COR-L47 (cell line): ENCODE measurements at regions not wholly inside any gene's neighbourhood (a gene's known extent, or its start where the extent isn't known, plus 50 kb on each side); places are given as distances from the start of the nearest gene placed in this dataset.

Experiments used
- DNase-seq: peaks from one replicate; lab custom pipeline; 2025; lab: John Stamatoyannopoulos, UW

GRCh38 chr17:65444049-65444448, 117.4 kb downstream of the AXIN2 start:
- DNase-seq, result no peak

GRCh38 chr17:65442691-65443090, 118.8 kb downstream of the AXIN2 start:
- no peak for DNase-seq

DNA sequence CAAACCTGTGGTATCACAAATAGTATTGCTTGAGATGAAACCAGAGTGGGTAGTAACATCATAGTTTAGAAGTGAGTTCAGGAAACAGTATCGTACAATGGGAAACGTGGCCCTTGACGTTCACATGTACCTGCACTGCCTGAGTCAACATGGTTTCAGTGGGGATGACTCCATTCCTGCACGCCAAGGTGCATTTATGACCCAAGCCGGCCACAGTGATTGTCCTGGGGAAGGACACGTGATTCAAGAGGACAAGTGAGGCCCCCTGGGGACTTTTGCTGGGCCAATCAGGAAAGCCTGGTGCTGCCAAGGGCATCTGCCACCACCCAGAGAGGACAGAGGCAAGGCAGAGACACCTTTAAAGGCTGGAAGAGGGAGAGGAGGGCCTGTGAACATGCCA, 119.2 kb downstream of the AXIN2 start:
- no peak for DNase-seq

DNA sequence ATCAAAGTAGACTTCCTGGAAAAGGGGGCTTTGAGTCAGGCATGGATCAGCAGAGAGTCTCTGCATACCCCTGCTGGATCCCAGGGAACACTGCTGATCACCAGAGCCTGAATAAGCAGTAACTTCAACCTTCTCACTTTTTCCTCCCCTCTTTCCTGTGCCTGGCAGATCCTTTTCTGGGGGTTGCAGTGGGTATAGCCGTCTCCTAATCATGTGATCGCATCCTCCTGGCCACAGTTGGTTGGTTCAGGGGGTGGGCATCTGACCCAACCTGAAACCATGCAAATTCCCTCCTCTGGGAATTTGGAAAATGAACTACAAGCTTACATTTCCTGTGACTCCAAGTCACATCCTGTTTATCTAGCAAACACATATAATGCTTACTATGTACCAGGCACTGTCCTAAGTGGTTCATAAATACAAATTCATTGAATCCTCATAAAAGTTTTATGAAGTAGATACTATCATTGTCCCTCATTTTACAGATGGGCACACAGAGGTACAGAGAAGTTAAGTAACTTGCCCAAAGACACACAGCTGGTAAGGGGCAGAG, 120.3 kb downstream of the AXIN2 start:
- DNase-seq, result no peak

DNA sequence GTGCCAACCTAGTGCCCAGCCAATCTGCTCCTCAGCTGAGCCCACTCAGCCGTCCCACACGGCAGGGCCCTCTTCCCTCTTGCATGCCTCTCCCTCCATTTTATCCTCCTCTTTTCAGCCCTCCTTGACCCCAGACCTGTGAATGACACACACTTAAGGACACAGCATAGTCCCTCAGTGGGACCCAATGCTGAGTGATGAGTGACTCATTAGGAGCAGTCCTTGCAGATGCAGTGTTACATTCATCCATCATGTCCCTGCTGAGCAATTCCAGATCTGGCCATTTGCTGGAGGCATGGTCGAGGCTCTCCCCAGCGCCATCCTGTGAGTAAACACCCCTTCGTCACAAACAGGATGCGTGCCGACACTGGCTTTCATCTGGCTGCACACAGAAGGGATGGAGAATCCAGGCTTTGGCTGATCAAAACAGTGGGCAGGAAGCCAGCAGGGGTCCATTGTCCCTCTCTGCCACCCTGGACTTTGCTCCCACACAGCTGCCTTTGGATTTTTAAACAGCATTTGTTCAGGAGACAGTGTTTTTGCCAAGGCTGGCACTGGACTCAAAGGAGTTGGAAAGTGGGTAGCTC, 122.6 kb downstream of the AXIN2 start:
- DNase-seq, result no peak

DNA sequence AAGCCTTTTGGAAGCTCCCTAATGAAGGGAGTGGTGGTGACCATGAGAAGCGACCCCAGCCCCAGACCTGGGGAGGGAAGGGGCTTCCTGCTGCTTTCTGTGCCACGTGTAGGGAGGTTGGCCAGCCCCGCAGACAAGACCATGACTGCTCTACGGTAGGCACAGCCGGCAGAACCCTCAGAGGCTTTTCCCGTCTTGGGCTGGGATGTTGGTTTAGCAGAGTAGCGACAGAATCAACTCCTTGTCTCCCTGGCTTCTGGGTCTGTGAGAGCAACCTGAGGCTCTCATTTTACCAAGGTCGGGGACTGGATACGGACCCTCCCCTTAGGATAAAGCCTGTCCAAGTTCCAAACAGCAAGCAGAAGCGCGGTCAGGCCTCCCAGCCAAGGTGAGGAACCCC, 123.3 kb downstream of the AXIN2 start:
- no peak for DNase-seq

DNA sequence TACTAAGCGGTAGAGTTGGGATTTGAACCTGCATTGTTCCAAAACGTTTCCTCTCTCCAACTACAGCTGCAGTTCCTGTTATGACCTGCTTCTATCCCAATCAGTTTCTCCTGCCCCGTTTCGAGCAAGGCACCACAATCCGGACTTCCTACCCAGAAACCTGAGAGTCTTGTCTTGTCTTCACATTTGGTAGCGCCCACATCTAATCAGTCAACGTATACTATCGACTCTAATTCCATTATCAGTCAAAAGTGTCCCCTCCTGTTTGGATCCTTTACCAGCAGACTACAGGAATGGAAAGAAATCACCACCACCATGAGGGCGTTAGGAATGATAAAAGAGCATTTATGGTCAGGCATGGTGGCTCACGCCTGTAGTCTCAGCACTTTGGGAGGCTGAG, 124.6 kb downstream of the AXIN2 start:
- DNase-seq, result no peak

GRCh38 chr17:65434878-65435277, 126.6 kb downstream of the AXIN2 start:
- DNase-seq, result no peak

- DNase-seq, result no peak
Observed at GRCh38 chr17:65434251-65434650, 127.2 kb downstream of the AXIN2 start.

GRCh38 chr17:65433592-65433991, 127.9 kb downstream of the AXIN2 start:
- DNase-seq, result no peak

- DNase-seq, result no peak
Observed at GRCh38 chr17:65433157-65433556, 128.3 kb downstream of the AXIN2 start.

GRCh38 chr17:65431116-65431515, 130.3 kb downstream of the AXIN2 start:
- no peak for DNase-seq

- no peak for DNase-seq
Observed at GRCh38 chr17:65430209-65430833, 131.1 kb downstream of the AXIN2 start.

- no peak for DNase-seq
Observed at GRCh38 chr17:65423346-65424140, 137.9 kb downstream of the AXIN2 start.

DNA sequence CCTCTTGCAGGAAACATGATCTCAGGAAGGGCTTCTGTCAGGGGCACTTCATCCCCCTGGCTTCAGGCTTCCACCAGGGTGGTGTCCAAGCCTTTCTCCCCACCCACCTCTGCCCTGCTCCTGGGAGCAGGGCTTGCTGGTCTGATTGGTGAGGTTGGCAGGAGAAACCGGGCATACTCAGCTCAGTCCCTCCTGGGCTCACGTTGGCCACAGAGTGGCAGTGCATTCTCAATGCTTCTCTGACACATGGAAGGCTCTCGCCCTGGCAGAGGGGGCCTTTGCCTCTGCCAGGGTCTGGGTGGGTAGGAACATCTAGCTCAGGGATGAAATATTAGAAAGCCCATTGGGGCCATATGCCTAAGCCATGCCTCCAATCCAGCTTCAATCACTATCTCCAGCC, 142.8 kb downstream of the AXIN2 start:
- no peak for DNase-seq

DNA sequence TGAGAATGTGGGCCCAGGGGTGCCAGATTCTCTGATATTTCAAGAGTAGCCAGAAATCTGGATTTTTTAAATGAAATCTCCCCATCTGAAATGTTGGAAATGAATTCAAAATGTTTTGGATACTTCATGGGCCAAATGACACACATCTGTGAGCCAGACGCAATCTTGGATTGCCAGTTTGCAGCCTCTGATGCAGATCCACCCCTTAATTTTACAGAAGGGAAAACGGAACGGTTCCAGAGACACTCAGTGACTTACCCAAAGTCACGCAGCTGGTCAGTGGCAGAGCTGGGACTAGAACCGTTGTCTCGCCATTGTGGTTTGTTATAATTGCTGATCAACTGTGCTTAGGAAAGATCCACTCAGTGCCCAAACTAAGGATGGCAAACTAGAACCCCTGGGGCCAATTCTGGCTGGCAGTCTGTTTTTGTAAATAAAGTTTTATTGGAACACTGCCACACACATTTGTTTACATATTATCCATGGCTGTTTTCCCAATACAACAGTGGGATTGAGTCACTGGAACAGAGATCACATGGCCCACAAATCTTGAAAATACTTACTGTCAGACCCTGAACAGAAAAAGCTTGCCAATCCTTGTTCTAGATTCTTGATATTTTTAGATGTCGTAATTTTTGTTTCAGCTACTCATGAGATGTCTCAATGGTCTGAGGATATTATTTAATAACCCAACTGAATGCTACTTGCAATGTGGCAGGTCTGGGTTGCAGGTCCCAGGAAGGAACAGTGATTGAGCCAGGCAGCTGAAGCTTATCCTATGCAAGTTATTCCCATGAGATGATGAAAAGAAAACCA, 143.8 kb downstream of the AXIN2 start:
- DNase-seq, result no peak

GRCh38 chr17:65415991-65416390, 145.5 kb downstream of the AXIN2 start:
- no peak for DNase-seq

GRCh38 chr17:65413390-65413789, 148.1 kb downstream of the AXIN2 start:
- no peak for DNase-seq

GRCh38 chr17:65409381-65409780, 152.1 kb downstream of the AXIN2 start:
- no peak for DNase-seq

GRCh38 chr17:65408050-65408449, 153.4 kb downstream of the AXIN2 start:
- no peak for DNase-seq

DNA sequence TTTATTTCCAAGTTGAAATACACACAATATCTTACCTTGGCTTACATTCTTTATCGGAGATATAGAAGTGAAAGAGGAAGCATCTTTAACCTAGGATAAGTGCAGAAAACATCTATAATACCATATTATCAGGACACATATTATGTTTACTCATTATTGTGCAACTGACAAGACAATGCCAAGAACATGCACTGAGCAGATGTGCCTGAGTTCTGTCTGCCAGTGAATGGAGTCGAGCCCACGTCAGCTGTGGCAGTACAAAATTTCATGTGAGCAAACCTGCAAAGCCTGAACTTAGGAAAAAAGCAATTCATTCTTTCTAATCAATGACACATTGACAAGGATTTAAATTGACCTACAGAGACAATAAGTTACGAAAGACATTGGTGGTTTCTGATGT, 154.4 kb downstream of the AXIN2 start:
- no peak for DNase-seq

DNA sequence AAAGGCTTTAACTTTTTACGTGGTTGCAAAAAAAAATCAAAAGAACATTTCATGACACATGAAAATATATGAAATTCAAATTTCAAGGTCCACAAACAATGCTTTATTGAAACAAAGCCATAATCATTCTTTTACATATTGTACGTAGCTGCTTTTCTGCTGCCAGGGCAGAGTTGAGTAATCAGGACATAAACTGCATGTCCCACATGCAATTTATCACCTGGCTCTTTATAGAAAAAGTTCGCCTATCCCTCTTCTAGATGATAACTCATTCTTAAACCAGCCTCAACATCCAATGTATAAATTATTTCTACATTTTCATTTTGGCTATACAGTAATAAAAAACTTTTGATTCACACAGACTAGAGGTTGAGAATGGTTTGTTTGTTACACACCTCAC, 154.9 kb downstream of the AXIN2 start:
- no peak for DNase-seq
